Activated CD4-positive, alpha-beta T cell treated with anti-CD3 and anti-CD28 coated beads, Interleukin-2, Interleukin-6, amounts not matched to agents 100 ng/mL and 50 ng/mL, durations not matched to agents 16 hours and 8 hours (primary cell): ENCODE measurements at regions not wholly inside any gene's neighbourhood (a gene's known extent, or its start where the extent isn't known, plus 50 kb on each side); places are given as distances from the start of the nearest gene placed in this dataset.
"Not testable (repeated sequence)": the region's sequence is repeated elsewhere in the genome, so short reads cannot be mapped to it uniquely, and the experiment has no call there.

Experiments used
- DNase-seq: peaks from one replicate; pipeline ENCODE4 v3.0.0-alpha.2; 2020

- no peak for DNase-seq
Measured at GRCh38 chr7:81473236-81473635, 296.6 kb downstream of the HGF start.

- DNase-seq, result no peak
Measured at GRCh38 chr7:81470724-81471379, 299.0 kb downstream of the HGF start.

GRCh38 chr7:81469869-81470723 is 299.8 kb downstream of the HGF start:
- DNase-seq, result peak; percentile 37

- no peak for DNase-seq
Measured at GRCh38 chr7:81469153-81469868, 300.5 kb downstream of the HGF start.

GRCh38 chr7:81468526-81468925 is 301.3 kb downstream of the HGF start:
- no peak for DNase-seq

GRCh38 chr7:81467964-81468363 is 301.9 kb downstream of the HGF start:
- DNase-seq, result no peak

GRCh38 chr7:81462672-81463071 is 307.2 kb downstream of the HGF start:
- DNase-seq, result no peak

- no peak for DNase-seq
Measured at GRCh38 chr7:81460250-81461045, 309.4 kb downstream of the HGF start.

- DNase-seq, result no peak
Measured at GRCh38 chr7:81459485-81459884, 310.4 kb downstream of the HGF start.

GRCh38 chr7:81457852-81458522 is 311.9 kb downstream of the HGF start:
- DNase-seq, result no peak

- not testable (repeated sequence) for DNase-seq
Measured at GRCh38 chr7:81453770-81454169, 316.1 kb downstream of the HGF start.

- no peak for DNase-seq
Measured at GRCh38 chr7:81449105-81449504, 320.7 kb downstream of the HGF start.

GRCh38 chr7:81447351-81447952 is 322.4 kb downstream of the HGF start:
- no peak for DNase-seq

GRCh38 chr7:81446212-81446611 is 323.6 kb downstream of the HGF start:
- no peak for DNase-seq

GRCh38 chr7:81445462-81445861 is 324.4 kb downstream of the HGF start:
- DNase-seq, result no peak

GRCh38 chr7:81441750-81442149 is 328.1 kb downstream of the HGF start:
- no peak for DNase-seq

- no peak for DNase-seq
Measured at GRCh38 chr7:81439591-81439990, 330.3 kb downstream of the HGF start.

GRCh38 chr7:81437160-81437559 is 332.7 kb downstream of the HGF start:
- DNase-seq, result not testable (repeated sequence)

GRCh38 chr7:81433692-81434331 is 336.0 kb downstream of the HGF start:
- DNase-seq, result no peak

GRCh38 chr7:81433206-81433605 is 336.6 kb downstream of the HGF start:
- no peak for DNase-seq

- no peak for DNase-seq
Measured at GRCh38 chr7:81430761-81431160, 339.1 kb downstream of the HGF start.
